H1 (cell line): ENCODE measurements at regions not wholly inside any gene's neighbourhood (a gene's known extent, or its start where the extent isn't known, plus 50 kb on each side); places are given as distances from the start of the nearest gene placed in this dataset.

Source experiments
- CTCF ChIA-PET: fragments of 300-600 bp; sonication (Branson Sonifier 250); formaldehyde crosslinking; loops from one replicate; lab custom pipeline; 2021; ENCODE audit not compliant: partially characterized antibody; lab: Charles Lee
- POLR2A ChIA-PET: fragments of 300-600 bp; sonication (Branson Sonifier 250); formaldehyde crosslinking; loops from one replicate; lab custom pipeline; 2021; ENCODE audit warnings: inconsistent platforms; ENCODE audit not compliant: partially characterized antibody; lab: Charles Lee
- DNase-seq, 2 experiments: peaks; one replicate each; pipeline versions ENCODE4 v3.0.0 to v3.0.0-alpha.2; 2010 to 2022; ENCODE audit warnings: low spot score in 2 of 2, low read depth in 1 of 2, mixed read lengths in 1 of 2
- FAIRE-seq: peaks from 2 replicates; lab custom pipeline; 2011; peaks lifted over from hg19 to GRCh38; lab: Jason Lieb, UNC
- H2AFZ ChIP-seq: 2 replicates; pipeline ENCODE4 v1.8.1; 2012; ENCODE audit warnings: low read length, inconsistent platforms
- H2AK5ac ChIP-seq: 2 replicates; pipeline ENCODE4 v1.6.1; 2013; ENCODE audit warnings: low read depth, low read length
- H2BK120ac ChIP-seq: replicated peaks from 2 replicates; pipeline ENCODE3; 2013; ENCODE audit warnings: low read depth, low read length, inconsistent platforms
- H2BK12ac ChIP-seq: 2 replicates; pipeline ENCODE4 v1.6.1; 2013; ENCODE audit warnings: low read depth, low read length
- H2BK15ac ChIP-seq: 2 replicates; pipeline ENCODE4 v1.6.1; 2013; ENCODE audit warnings: low read length
- H2BK20ac ChIP-seq: 2 replicates; pipeline ENCODE4 v1.6.1; 2013; ENCODE audit warnings: low read length
- H2BK5ac ChIP-seq: 2 replicates; pipeline ENCODE4 v1.6.1; 2013; ENCODE audit warnings: low read depth, low read length
- H3K14ac ChIP-seq: 2 replicates; pipeline ENCODE4 v1.6.1; 2013; ENCODE audit warnings: inconsistent platforms; ENCODE audit not compliant: insufficient read length
- H3K18ac ChIP-seq: 2 replicates; pipeline ENCODE4 v1.6.1; 2013; ENCODE audit warnings: low read length; ENCODE audit errors: extremely low read depth
- H3K23ac ChIP-seq: 2 replicates; pipeline ENCODE4 v1.6.1; 2013; ENCODE audit warnings: inconsistent platforms; ENCODE audit not compliant: insufficient read length
- H3K23me2 ChIP-seq: 2 replicates; pipeline ENCODE4 v1.6.1; 2013; ENCODE audit warnings: low read depth, low read length
- H3K27ac ChIP-seq: 2 replicates; pipeline ENCODE4 v1.6.1; 2011; ENCODE audit warnings: low read depth, low read length, inconsistent platforms
- H3K27me3 ChIP-seq, 4 experiments: replicated peaks in 1 of 4; 1 replicate in 1 of 4; 2 replicates in 3 of 4; pipeline versions ENCODE4 v1.6.1 to v1.8.1; 2011 to 2013; ENCODE audit warnings: low read length in 3 of 4, mild to moderate bottlenecking in 3 of 4, inconsistent platforms in 2 of 4, mixed read lengths in 2 of 4, moderate library complexity in 1 of 4; ENCODE audit not compliant: control insufficient read depth in 3 of 4, insufficient read depth in 3 of 4; ENCODE audit errors: extremely low read depth in 1 of 4
- H3K36me3 ChIP-seq, 4 experiments: 2 replicates each; pipeline versions ENCODE4 v1.6.1 to v1.8.1; 2011 to 2013; ENCODE audit warnings: mild to moderate bottlenecking in 4 of 4, low read length in 3 of 4, moderate library complexity in 2 of 4, control low read depth in 1 of 4, inconsistent platforms in 1 of 4; ENCODE audit not compliant: insufficient read depth in 4 of 4, control insufficient read depth in 2 of 4
- H3K4ac ChIP-seq: replicated peaks from 2 replicates; pipeline ENCODE3; 2013; ENCODE audit warnings: low read length, low read depth, mixed read lengths, inconsistent platforms; ENCODE audit not compliant: insufficient read length
- H3K4me1 ChIP-seq, 4 experiments: replicated peaks in 1 of 4; 1 replicate in 1 of 4; 2 replicates in 3 of 4; pipeline versions ENCODE4 v1.6.1 to v1.8.1; 2011 to 2013; ENCODE audit warnings: low read length in 3 of 4, inconsistent platforms in 2 of 4, mixed read lengths in 1 of 4; ENCODE audit not compliant: insufficient read depth in 4 of 4, control insufficient read depth in 3 of 4
- H3K4me2 ChIP-seq, 2 experiments: 2 replicates each; pipeline versions ENCODE4 v1.6.1 to v1.8.1; 2011 to 2013; ENCODE audit warnings: low read depth in 2 of 2, low read length in 2 of 2, control low read depth in 1 of 2, inconsistent platforms in 1 of 2, mild to moderate bottlenecking in 1 of 2; ENCODE audit not compliant: insufficient read depth in 1 of 2
- H3K4me3 ChIP-seq, 4 experiments: fragments of 200-600, 300-600 bp in 1 of 4; sonication (generic), shearing (Covaris generic), sonication (Bioruptor Twin) in 1 of 4; 2 replicates each; pipeline versions ENCODE4 v1.5.1 to v1.8.1; 2011 to 2016; ENCODE audit warnings: low read length in 4 of 4, low read depth in 3 of 4, control low read depth in 2 of 4, inconsistent platforms in 2 of 4, mild to moderate bottlenecking in 2 of 4, mixed read lengths in 1 of 4, moderate library complexity in 1 of 4; ENCODE audit not compliant: insufficient read depth in 2 of 4; ENCODE audit errors: extremely low read depth in 1 of 4
- H3K56ac ChIP-seq: replicated peaks from 2 replicates; pipeline ENCODE3; 2013; ENCODE audit warnings: low read depth, mild to moderate bottlenecking, mixed read lengths, low read length, inconsistent platforms; ENCODE audit not compliant: insufficient read length
- H3K79me1 ChIP-seq: 2 replicates; pipeline ENCODE4 v1.6.1; 2013; ENCODE audit warnings: low read depth, low read length, control low read depth
- H3K79me2 ChIP-seq, 2 experiments: 2 replicates each; pipeline versions ENCODE4 v1.6.1 to v1.8.1; 2012 to 2013; ENCODE audit warnings: low read length in 2 of 2, mild to moderate bottlenecking in 2 of 2, inconsistent platforms in 1 of 2; ENCODE audit not compliant: insufficient read depth in 2 of 2, control insufficient read depth in 1 of 2
- H3K9ac ChIP-seq, 4 experiments: replicated peaks in 1 of 4; 1 replicate in 1 of 4; 2 replicates in 3 of 4; pipeline versions ENCODE4 v1.6.1 to v1.8.1; 2011 to 2013; ENCODE audit warnings: low read depth in 3 of 4, low read length in 3 of 4, control low read depth in 2 of 4, mild to moderate bottlenecking in 2 of 4, moderate library complexity in 2 of 4, inconsistent platforms in 1 of 4; ENCODE audit errors: extremely low read depth in 1 of 4
- H3K9me3 ChIP-seq, 2 experiments: 2 replicates each; pipeline versions ENCODE4 v1.6.1 to v1.8.1; 2012 to 2013; ENCODE audit warnings: mild to moderate bottlenecking in 2 of 2, moderate library complexity in 2 of 2, control low read depth in 1 of 2, inconsistent platforms in 1 of 2, low read depth in 1 of 2, low read length in 1 of 2, mixed read lengths in 1 of 2; ENCODE audit not compliant: insufficient read depth in 2 of 2
- H4K20me1 ChIP-seq, 2 experiments: replicated peaks in 1 of 2; 2 replicates each; pipeline versions ENCODE3 to v1.8.1; 2011 to 2013; ENCODE audit warnings: inconsistent platforms in 2 of 2, low read length in 2 of 2, mild to moderate bottlenecking in 1 of 2; ENCODE audit not compliant: insufficient read depth in 2 of 2, control insufficient read depth in 1 of 2
- H4K5ac ChIP-seq: 2 replicates; pipeline ENCODE4 v1.6.1; 2013; ENCODE audit warnings: low read length, low read depth, mixed read lengths, inconsistent platforms; ENCODE audit not compliant: insufficient read length
- H4K8ac ChIP-seq: 2 replicates; pipeline ENCODE4 v1.8.0; 2013; ENCODE audit warnings: mild to moderate bottlenecking, moderate library complexity, low read length, inconsistent platforms; ENCODE audit not compliant: insufficient read depth; ENCODE audit errors: extremely low read depth
- H4K91ac ChIP-seq: replicated peaks from 2 replicates; pipeline ENCODE3; 2013; ENCODE audit warnings: low read length, mixed read lengths, inconsistent platforms; ENCODE audit not compliant: insufficient read length
- ASH2L ChIP-seq: fragments of 200-600, 300-600 bp; sonication (generic); IDR thresholded peaks from one replicate; pipeline ENCODE4 v1.7.1; 2017; ENCODE audit warnings: low read length
- BCL11A ChIP-seq, 2 experiments: IDR thresholded peaks; one replicate each; pipeline ENCODE4 v1.6.1; 2011; ENCODE audit warnings: low read depth in 2 of 2, low read length in 2 of 2, mild to moderate bottlenecking in 2 of 2
- CEBPB ChIP-seq: IDR thresholded peaks from 2 replicates; pipeline ENCODE4 v1.6.1; 2012; ENCODE audit warnings: low read depth, low read length
- CHD2 ChIP-seq: IDR thresholded peaks from 2 replicates; pipeline ENCODE4 v1.6.1; 2012; ENCODE audit warnings: low read length, improper control_type of control experiment
- HDAC6 ChIP-seq: IDR thresholded peaks from one replicate; pipeline ENCODE4 v1.7.1; 2012; ENCODE audit warnings: low read depth, mild to moderate bottlenecking, inconsistent platforms, low read length, moderate library complexity
- MAX ChIP-seq: IDR thresholded peaks from 2 replicates; pipeline ENCODE4 v1.6.1; 2012; ENCODE audit warnings: inconsistent platforms
- POLR2AphosphoS5 ChIP-seq: IDR thresholded peaks from 2 replicates; pipeline ENCODE4 v1.6.1; 2011; ENCODE audit warnings: low read depth, low read length
- POU5F1 ChIP-seq: IDR thresholded peaks from 2 replicates; pipeline ENCODE4 v1.6.1; 2011; ENCODE audit warnings: low read depth, mild to moderate bottlenecking, low read length, moderate library complexity
- SP4 ChIP-seq: IDR thresholded peaks from 2 replicates; pipeline ENCODE4 v1.6.1; 2012; ENCODE audit warnings: low read length, inconsistent platforms
- WGBS, 2 experiments: shearing (Covaris generic) in 1 of 2; methylation state at CpG; one replicate each; pipeline versions ENCODE4 v1.1.6 to v1.1.7; 2013 to 2015; ENCODE audit warnings: low lambda C conversion rate in 2 of 2, mixed read lengths in 2 of 2, inconsistent platforms in 1 of 2, low coverage in 1 of 2, missing lambda C conversion rate in 1 of 2; ENCODE audit not compliant: insufficient replicate concordance in 2 of 2, insufficient coverage in 1 of 2, insufficient read length in 1 of 2; ENCODE audit errors: extremely low coverage in 1 of 2, missing lambda C conversion rate in 1 of 2; 5-methylcytosine and 5-hydroxymethylcytosine counted together

GRCh38 chr11:91115116-91115515, 892.3 kb upstream of the CHORDC1 start:
- Histone ChIP-seq H4K91ac (no peak overlapping the region), H3K23me2 (no peaks in the 10 kb centered on the region), H3K4me1 (no peaks in the 10 kb centered on the region), H3K79me2 (no peaks in the 10 kb centered on the region), H3K4me2 (no peak overlapping the region), H3K9ac (no peak overlapping the region), H2BK12ac (no peak overlapping the region), H2BK120ac (no peak overlapping the region), H3K23ac (no peak overlapping the region), H3K27ac (no peak overlapping the region), H2BK15ac (no peak overlapping the region), H3K14ac (no peak overlapping the region), H3K18ac (no peak overlapping the region), H2BK5ac (no peak overlapping the region), H4K8ac (no peak overlapping the region), H4K5ac (no peak overlapping the region), H3K56ac (no peak overlapping the region), H4K20me1 (no peaks in the 10 kb centered on the region), H2BK20ac (no peak overlapping the region), H2AFZ (no peak overlapping the region), H3K9me3 (no peaks in the 10 kb centered on the region), H3K79me1 (no peaks in the 10 kb centered on the region), H3K4ac (no peak overlapping the region), H2AK5ac (no peak overlapping the region), H3K27me3 (no peaks in the 10 kb centered on the region), H3K4me3 (no peak overlapping the region), H3K36me3 (no peaks in the 10 kb centered on the region)
- DNase-seq (no peak), FAIRE-seq (no peak)
- ChIA-PET POLR2A (no interaction called here), CTCF (no interaction called here)
- TF ChIP-seq POLR2AphosphoS5 (no peak), POU5F1 (no peak), CEBPB (no peak), HDAC6 (no peak), SP4 (no peak), BCL11A (IDR thresholded peaks at IDR 0.05; ENCODE audit: low read depth in 2 of 2, low read length in 2 of 2) (no peak), CHD2 (no peak), ASH2L (no peak), MAX (no peak)
- 100% methylated on average over 1 of the region's 1 CpG; no CpG with 5 or more reads in 1 of the 2 experiments for WGBS, 2 experiments
